ENCODE measurements at regions not wholly inside any gene's neighbourhood (a gene's known extent, or its start where the extent isn't known, plus 50 kb on each side); places are given as distances from the start of the nearest gene placed in this dataset.

DNA sequence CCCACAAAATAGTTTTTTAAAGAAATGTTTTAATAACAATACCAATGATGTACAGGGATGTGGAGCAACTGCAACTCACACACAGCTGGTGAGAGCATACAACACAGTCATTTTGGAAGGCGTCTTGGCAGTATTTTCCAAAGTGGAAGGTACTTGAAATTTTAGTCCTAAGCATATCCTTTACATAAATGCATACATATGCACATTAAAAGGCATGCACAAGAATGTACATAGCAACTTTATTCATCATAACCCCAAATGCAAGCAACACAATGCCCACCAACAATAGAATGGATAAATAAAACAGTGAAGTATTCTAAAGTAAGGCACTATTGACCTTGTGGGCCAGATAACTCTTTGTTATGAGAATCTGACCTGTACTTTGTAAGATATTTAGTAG lies 310.1 kb upstream of the ADGRL2 start:
- TF ChIP-seq YY1 (IDR thresholded peaks at IDR 0.05; ENCODE audit: insufficient read depth, insufficient read length) (no peak), SUZ12 (IDR thresholded peaks at IDR 0.05; ENCODE audit: extremely low read depth, insufficient read depth, insufficient read length) (no peak)
